ENCODE measurements at regions not wholly inside any gene's neighbourhood (a gene's known extent, or its start where the extent isn't known, plus 50 kb on each side); places are given as distances from the start of the nearest gene placed in this dataset.
"Not testable (repeated sequence)": the region's sequence is repeated elsewhere in the genome, so short reads cannot be mapped to it uniquely, and the experiment has no call there.

GRCh38 chr22:22697377-22698117 is 53.1 kb downstream of the GGTLC2 start:
- DNase-seq = no peak

GRCh38 chr22:22698263-22698750 is 53.9 kb downstream of the GGTLC2 start:
- no peak for DNase-seq

GRCh38 chr22:22700631-22701030 is 56.2 kb downstream of the GGTLC2 start:
- DNase-seq = no peak

GRCh38 chr22:22701557-22701956 is 57.1 kb downstream of the GGTLC2 start:
- not testable (repeated sequence) for DNase-seq

- no peak for DNase-seq
Observed at GRCh38 chr22:22702237-22703202, 58.1 kb downstream of the GGTLC2 start.

- DNase-seq = no peak
Observed at GRCh38 chr22:22703203-22703570, 58.8 kb downstream of the GGTLC2 start.

- DNase-seq = no peak
Observed at GRCh38 chr22:22703715-22704114, 59.3 kb downstream of the GGTLC2 start.

GRCh38 chr22:22704156-22704946 is 59.9 kb downstream of the GGTLC2 start:
- DNase-seq = no peak

GRCh38 chr22:22705328-22706100 is 61.1 kb downstream of the GGTLC2 start:
- DNase-seq = no peak

- no peak for DNase-seq
Observed at GRCh38 chr22:22706253-22706915, 62.0 kb downstream of the GGTLC2 start.

GRCh38 chr22:22709719-22710445 is 65.5 kb downstream of the GGTLC2 start:
- DNase-seq = no peak

- DNase-seq = peak in 1 of 3 donors; percentile 26
Observed at GRCh38 chr22:22710719-22711531, 66.5 kb downstream of the GGTLC2 start.

GRCh38 chr22:22711532-22711913 is 67.1 kb downstream of the GGTLC2 start:
- DNase-seq = no peak

- DNase-seq = no peak
Observed at GRCh38 chr22:22712092-22712658, 67.8 kb downstream of the GGTLC2 start.

- no peak for DNase-seq
Observed at GRCh38 chr22:22712666-22713365, 68.4 kb downstream of the GGTLC2 start.

GRCh38 chr22:22713416-22713815 is 69.0 kb downstream of the GGTLC2 start:
- no peak for DNase-seq

GRCh38 chr22:22714600-22715335 is 70.4 kb downstream of the GGTLC2 start:
- DNase-seq = peak in 1 of 3 donors; percentile 23
